ENCODE measurements at regions not wholly inside any gene's neighbourhood (a gene's known extent, or its start where the extent isn't known, plus 50 kb on each side); places are given as distances from the start of the nearest gene placed in this dataset.

DNA sequence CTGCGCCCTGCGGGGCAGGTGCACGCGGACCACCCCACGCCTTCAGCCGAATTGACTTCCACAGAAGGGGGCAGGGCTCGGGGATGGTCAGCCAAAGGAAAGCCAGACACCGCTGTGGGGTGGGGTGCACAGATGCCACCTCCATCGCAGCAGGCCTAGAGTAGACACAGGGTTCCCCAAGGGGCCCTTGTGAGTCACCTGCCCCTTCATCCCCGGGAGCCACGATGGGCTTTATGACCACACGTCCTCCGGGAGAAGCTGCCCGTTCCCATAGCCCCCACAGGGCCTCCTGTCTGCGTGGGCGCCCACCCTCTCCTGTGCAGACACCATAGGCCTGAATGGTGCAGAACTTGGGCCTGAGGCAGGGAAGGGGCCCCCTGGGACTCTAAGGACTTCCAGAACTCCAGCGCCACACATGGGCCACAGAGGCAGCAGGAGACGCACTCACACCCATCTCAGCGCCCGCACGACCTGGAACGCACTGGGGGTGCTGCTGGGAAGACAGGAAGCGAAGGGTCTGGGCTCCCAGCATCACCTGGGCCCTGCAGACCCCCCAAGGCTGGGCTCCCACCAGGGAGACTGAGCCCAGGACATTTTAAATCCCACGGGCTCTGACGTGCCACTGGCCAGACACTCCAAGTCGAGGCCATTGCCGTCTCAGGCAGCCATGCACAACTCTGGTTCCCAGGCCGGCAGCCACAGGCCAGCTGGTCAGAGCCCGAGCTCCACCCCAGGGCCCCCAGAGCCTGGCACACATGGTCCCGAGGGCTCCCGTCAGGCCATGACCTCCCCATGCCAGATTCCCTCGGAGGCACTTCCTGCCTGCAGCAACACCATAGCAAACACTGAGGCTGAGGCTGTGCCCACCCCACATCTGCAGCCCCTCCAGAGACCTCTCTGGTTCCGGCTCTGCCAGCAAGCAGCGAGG lies 134.2 kb downstream of the DLL1 start:
- H3K27ac ChIP-seq (ENCODE audit: low read depth, low read length) = no peak overlapping the region
- no peaks in the 10 kb centered on the region for H3K27me3 ChIP-seq (ENCODE audit: insufficient read depth, low read length)
- H2AFZ ChIP-seq (ENCODE audit: low read length, unreplicated experiment) = no peak overlapping the region
- H3K79me2 ChIP-seq (ENCODE audit: control insufficient read depth, insufficient read depth, low read length, unreplicated experiment) = no peaks in the 10 kb centered on the region
- no peaks in the 10 kb centered on the region for H3K4me1 ChIP-seq (ENCODE audit: control insufficient read depth, insufficient read depth, low read length, unreplicated experiment)
- H3K36me3 ChIP-seq (ENCODE audit: insufficient read depth, low read length) = no peaks in the 10 kb centered on the region
- H3K4me3 ChIP-seq (ENCODE audit: low read depth, low read length) = no peak overlapping the region

DNA sequence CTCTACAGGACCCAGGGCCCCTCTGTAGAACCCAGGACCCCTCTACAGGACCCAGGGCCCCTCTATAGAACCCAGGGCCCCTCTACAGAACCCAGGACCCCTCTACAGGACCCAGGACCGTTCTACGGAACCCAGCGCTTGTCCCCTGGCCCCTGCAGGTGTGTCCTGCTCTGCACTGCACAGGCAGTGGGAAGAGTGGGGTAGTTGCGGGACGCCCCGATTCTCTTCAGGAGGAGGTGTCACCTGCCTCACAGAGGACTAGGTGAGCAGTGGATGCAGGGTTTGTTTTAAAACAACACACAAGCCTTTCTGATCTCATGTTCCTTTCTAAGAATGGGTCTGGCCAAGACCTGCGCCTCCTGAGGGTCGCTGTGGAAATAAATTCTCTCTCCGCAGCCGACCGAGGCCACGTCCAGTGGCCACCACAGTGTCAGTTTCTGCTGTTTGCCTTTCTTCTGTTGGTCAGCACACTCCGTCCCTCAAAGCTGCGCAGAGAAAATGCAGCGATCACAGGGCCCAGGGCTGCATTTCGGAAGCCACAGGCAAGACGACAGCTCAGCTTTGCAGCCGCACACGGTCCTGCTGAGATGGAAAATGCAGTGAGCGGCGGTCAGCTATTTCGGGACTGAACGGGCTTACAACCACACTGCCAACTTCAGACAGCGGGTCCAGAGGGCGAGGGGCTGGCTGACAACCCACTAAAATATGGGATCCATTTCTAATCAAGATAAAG lies 135.2 kb downstream of the DLL1 start:
- H3K79me2 ChIP-seq (ENCODE audit: control insufficient read depth, insufficient read depth, low read length, unreplicated experiment) = no peaks in the 10 kb centered on the region
- no peak overlapping the region for H3K4me3 ChIP-seq (ENCODE audit: low read depth, low read length)
- H2AFZ ChIP-seq (ENCODE audit: low read length, unreplicated experiment) = no peak overlapping the region
- no peaks in the 10 kb centered on the region for H3K36me3 ChIP-seq (ENCODE audit: insufficient read depth, low read length)
- H3K27ac ChIP-seq (ENCODE audit: low read depth, low read length) = no peak overlapping the region
- no peaks in the 10 kb centered on the region for H3K4me1 ChIP-seq (ENCODE audit: control insufficient read depth, insufficient read depth, low read length, unreplicated experiment)
- H3K27me3 ChIP-seq (ENCODE audit: insufficient read depth, low read length) = no peaks in the 10 kb centered on the region

DNA sequence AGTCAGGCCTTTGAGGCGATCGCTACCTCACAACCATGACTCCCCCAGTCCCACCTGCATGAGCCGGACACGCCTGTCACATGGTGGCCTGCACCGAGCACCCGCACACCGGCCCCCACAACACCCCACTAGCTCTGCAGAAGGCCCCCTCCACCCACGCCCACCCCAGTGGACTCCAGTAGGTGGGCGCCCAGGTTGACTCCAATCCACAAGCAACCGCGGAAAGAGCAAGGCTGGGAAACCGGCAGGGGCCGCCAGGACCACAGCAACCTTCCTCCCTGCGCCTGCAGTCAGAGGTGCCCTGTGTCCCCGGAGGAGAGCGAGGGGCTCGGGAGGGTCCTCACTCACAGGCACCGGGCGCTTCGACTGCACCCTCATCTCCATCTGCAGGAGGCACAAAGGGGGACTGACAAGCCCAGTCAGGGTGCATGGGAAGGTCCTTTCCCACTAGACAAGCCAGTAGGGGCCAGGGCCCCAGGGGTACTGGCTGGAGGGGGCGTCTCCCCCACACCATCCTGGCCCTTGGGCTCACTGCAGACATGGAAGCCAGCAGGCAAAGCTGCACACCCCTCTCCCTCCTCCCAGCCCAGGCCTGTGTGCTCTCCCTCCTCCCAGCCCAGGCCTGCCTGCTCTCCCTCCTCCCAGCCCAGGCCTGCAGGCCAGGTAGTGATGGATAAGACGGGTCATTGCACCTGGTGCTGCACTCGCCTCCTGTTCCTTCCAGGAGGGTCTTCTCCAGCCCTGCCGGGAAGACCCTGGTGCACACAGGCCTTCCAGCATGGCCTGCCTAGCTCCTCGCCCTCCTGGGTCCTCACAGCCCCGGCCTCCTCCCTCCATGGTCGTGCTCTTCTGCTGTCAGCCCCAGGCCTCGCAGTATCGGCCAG lies 137.2 kb downstream of the DLL1 start:
- Histone ChIP-seq H3K36me3 (ENCODE audit: insufficient read depth, low read length) (no peaks in the 10 kb centered on the region), H2AFZ (ENCODE audit: low read length, unreplicated experiment) (no peak overlapping the region), H3K27ac (ENCODE audit: low read depth, low read length) (no peak overlapping the region), H3K27me3 (ENCODE audit: insufficient read depth, low read length) (no peaks in the 10 kb centered on the region), H3K4me3 (ENCODE audit: low read depth, low read length) (no peak overlapping the region), H3K4me1 (ENCODE audit: control insufficient read depth, insufficient read depth, low read length, unreplicated experiment) (no peaks in the 10 kb centered on the region), H3K79me2 (ENCODE audit: control insufficient read depth, insufficient read depth, low read length, unreplicated experiment) (no peaks in the 10 kb centered on the region)

DNA sequence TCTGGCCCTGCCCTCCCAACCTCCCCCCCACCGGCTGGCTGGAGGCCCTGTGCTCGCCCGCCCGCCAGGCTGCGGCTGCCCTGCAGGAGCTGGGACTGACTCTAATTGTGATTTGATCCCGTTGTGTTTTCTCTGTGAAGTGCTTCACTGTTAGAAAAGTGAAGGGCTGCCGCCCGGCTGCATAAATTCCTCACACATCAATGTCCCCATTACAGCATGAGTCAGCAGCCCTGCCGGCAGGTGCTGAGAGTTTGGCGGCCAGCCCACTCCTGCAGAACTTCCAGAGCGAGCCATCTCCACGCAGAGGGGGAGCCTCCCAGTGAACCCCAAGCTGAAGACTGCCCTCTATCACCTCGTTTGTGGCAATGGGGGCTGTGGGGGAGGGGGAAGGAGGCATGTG lies 137.9 kb downstream of the DLL1 start:
- no peaks in the 10 kb centered on the region for H3K36me3 ChIP-seq (ENCODE audit: insufficient read depth, low read length)
- H3K27ac ChIP-seq (ENCODE audit: low read depth, low read length) = no peak overlapping the region
- no peaks in the 10 kb centered on the region for H3K79me2 ChIP-seq (ENCODE audit: control insufficient read depth, insufficient read depth, low read length, unreplicated experiment)
- H2AFZ ChIP-seq (ENCODE audit: low read length, unreplicated experiment) = no peak overlapping the region
- H3K27me3 ChIP-seq (ENCODE audit: insufficient read depth, low read length) = no peaks in the 10 kb centered on the region
- no peak overlapping the region for H3K4me3 ChIP-seq (ENCODE audit: low read depth, low read length)
- H3K4me1 ChIP-seq (ENCODE audit: control insufficient read depth, insufficient read depth, low read length, unreplicated experiment) = no peaks in the 10 kb centered on the region

DNA sequence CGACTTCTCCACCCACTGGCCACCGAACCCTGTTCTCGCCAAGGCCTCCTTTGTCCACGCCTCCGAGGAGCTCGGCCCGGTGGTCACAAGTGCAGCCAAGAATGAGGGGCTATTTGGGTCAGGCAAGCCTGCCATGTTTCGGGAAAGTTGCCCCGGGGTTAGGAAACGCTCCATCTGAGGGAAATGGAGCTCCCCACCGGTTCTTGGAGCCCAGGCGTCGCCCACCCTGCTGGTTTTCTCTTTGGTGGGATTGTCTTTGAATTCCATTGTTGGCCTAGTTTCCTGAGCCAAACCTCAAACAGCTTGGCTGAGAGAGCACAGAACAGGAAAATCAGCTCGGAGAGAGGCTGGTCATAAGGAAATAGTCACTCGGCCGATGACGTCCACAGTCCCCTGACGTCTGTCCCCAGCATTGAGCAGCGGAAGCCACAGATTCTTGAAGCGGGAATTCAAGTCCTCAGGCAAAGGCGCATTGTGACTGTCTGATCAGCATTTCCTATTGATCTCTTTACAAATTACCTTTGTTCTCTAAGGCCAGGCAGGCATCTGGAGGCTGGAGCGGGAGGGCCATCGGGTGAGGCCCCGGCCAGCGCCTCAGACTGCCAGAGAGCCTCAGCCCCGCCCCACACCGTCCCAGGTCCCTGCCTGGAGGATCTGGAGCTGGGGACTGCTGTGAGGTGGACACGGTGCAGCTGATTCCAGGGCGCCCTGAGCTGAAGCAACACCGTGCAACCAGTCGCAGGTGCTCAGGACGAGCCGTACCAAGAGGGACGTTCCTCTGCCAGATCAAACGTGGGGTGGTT lies 138.6 kb downstream of the DLL1 start:
- H3K4me3 ChIP-seq (ENCODE audit: low read depth, low read length) = no peak overlapping the region
- no peaks in the 10 kb centered on the region for H3K27me3 ChIP-seq (ENCODE audit: insufficient read depth, low read length)
- H3K79me2 ChIP-seq (ENCODE audit: control insufficient read depth, insufficient read depth, low read length, unreplicated experiment) = no peaks in the 10 kb centered on the region
- H3K4me1 ChIP-seq (ENCODE audit: control insufficient read depth, insufficient read depth, low read length, unreplicated experiment) = no peaks in the 10 kb centered on the region
- no peaks in the 10 kb centered on the region for H3K36me3 ChIP-seq (ENCODE audit: insufficient read depth, low read length)
- no peak overlapping the region for H3K27ac ChIP-seq (ENCODE audit: low read depth, low read length)
- no peak overlapping the region for H2AFZ ChIP-seq (ENCODE audit: low read length, unreplicated experiment)

DNA sequence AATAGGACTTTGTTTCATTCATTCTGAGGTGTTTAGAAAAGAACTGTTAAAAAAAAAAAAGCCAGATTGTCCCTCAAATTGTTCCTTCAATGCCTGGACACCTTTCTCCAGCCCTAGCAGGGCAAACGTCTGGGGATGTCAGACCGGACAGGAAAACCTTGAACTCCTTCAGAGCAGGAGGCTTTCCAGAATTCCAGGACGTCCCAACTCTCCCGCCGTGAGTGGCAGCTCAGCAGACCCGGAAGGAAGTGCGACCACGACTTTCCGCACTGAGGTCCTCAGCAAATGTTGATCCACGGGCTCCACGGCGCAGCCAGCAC lies 139.1 kb downstream of the DLL1 start:
- no peaks in the 10 kb centered on the region for H3K27me3 ChIP-seq (ENCODE audit: insufficient read depth, low read length)
- H2AFZ ChIP-seq (ENCODE audit: low read length, unreplicated experiment) = no peak overlapping the region
- H3K79me2 ChIP-seq (ENCODE audit: control insufficient read depth, insufficient read depth, low read length, unreplicated experiment) = no peaks in the 10 kb centered on the region
- H3K4me3 ChIP-seq (ENCODE audit: low read depth, low read length) = no peak overlapping the region
- H3K4me1 ChIP-seq (ENCODE audit: control insufficient read depth, insufficient read depth, low read length, unreplicated experiment) = no peaks in the 10 kb centered on the region
- no peak overlapping the region for H3K27ac ChIP-seq (ENCODE audit: low read depth, low read length)
- no peaks in the 10 kb centered on the region for H3K36me3 ChIP-seq (ENCODE audit: insufficient read depth, low read length)

DNA sequence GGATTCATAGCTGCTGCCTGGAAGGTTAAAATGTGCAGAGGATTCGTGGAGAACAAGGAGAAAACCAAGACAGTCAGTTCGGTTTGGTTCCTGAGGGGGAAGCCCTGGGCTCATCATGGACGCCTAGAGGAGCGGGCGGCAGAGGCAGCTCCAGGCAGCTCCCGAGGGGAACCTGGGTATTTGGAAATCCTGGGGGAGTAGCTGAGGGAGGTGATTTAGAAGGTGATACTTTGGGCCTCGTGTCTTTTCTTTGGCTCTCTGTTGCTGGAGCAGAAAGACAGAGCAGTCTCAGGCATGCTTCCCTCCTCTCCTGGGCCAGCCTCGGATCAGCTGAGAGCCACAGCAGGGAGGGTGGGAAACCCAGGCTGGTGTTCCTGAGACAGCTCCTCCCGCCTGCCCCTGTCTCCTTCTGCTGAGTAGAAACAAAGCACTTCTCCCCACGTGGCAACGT lies 139.5 kb downstream of the DLL1 start:
- Histone ChIP-seq H3K4me1 (ENCODE audit: control insufficient read depth, insufficient read depth, low read length, unreplicated experiment) (no peaks in the 10 kb centered on the region), H3K36me3 (ENCODE audit: insufficient read depth, low read length) (no peaks in the 10 kb centered on the region), H3K79me2 (ENCODE audit: control insufficient read depth, insufficient read depth, low read length, unreplicated experiment) (no peaks in the 10 kb centered on the region), H2AFZ (ENCODE audit: low read length, unreplicated experiment) (no peak overlapping the region), H3K27ac (ENCODE audit: low read depth, low read length) (no peak overlapping the region), H3K27me3 (ENCODE audit: insufficient read depth, low read length) (no peaks in the 10 kb centered on the region), H3K4me3 (ENCODE audit: low read depth, low read length) (no peak overlapping the region)

DNA sequence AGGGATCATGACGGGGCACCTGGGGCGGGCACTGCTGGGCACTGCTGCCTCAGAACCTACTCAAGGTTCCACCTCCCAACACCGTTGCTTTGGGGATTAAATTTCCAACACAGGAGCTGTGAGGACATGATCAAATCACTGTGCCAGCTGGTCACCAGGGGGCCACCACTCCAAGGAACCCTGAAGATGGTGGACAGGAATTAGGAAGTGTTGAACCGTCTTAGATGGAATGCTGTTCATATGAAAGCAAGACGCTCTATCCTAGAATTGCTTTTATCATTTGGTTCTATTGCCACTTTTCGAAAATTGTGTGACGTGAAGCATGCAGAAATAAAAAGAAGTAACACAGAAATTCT lies 140.3 kb downstream of the DLL1 start:
- Histone ChIP-seq H3K27me3 (ENCODE audit: insufficient read depth, low read length) (no peaks in the 10 kb centered on the region), H3K4me3 (ENCODE audit: low read depth, low read length) (no peak overlapping the region), H3K36me3 (ENCODE audit: insufficient read depth, low read length) (no peaks in the 10 kb centered on the region)

DNA sequence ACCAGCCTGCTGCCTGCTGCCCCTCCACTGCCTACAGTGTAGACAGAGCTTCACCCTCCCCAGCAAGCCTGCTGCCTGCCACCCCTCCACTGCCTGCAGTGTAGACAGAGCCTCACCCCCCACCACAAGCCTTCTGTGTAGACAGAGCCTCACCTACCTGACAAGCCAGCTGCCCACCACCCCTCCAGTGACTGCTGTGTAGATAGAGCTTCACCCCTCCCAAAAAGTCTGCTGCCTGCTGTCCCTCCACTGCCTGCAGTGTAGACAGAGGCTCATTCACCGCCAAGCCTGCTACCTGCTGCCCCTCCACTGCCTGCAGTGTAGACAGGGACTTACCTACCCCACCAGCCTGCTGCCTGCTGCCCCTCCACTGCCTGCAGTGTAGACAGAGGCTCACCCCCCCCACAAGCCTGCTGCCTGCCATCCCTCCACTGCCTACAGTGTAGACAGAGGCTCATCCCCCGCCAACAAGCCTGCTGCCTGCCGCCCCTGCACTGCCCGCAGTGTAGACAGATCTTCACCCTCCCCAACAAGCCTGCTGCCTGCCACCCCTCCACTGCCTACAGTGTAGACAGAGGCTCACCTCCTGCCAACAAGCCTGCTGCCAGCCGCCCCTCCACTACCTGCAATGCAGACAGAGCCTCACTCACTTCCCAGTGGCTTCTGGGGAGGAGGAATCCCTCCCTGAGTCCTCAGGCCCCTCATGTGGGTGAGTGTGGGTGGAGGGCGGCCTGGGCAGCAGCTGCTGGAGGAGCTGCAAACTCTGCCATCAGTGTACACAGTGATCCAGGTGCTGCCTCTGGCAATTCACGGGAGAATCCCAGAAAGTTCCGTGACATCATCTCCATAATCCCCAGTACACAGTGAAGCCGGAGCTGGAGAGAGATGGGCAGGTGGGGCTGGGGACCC lies 140.9 kb downstream of the DLL1 start:
- Histone ChIP-seq H3K4me1 (ENCODE audit: control insufficient read depth, insufficient read depth, low read length, unreplicated experiment) (no peaks in the 10 kb centered on the region), H3K36me3 (ENCODE audit: insufficient read depth, low read length) (no peaks in the 10 kb centered on the region), H3K27me3 (ENCODE audit: insufficient read depth, low read length) (no peaks in the 10 kb centered on the region), H3K27ac (ENCODE audit: low read depth, low read length) (no peak overlapping the region), H3K79me2 (ENCODE audit: control insufficient read depth, insufficient read depth, low read length, unreplicated experiment) (no peaks in the 10 kb centered on the region), H3K4me3 (ENCODE audit: low read depth, low read length) (no peak overlapping the region), H2AFZ (ENCODE audit: low read length, unreplicated experiment) (no peak overlapping the region)

More for the DNA sequence above, 140.3 kb downstream of the DLL1 start:
- no peak overlapping the region for H3K27ac ChIP-seq (ENCODE audit: low read depth, low read length)
- H3K79me2 ChIP-seq (ENCODE audit: control insufficient read depth, insufficient read depth, low read length, unreplicated experiment) = no peaks in the 10 kb centered on the region
- no peak overlapping the region for H2AFZ ChIP-seq (ENCODE audit: low read length, unreplicated experiment)
- H3K4me1 ChIP-seq (ENCODE audit: control insufficient read depth, insufficient read depth, low read length, unreplicated experiment) = no peaks in the 10 kb centered on the region
